Natural killer cell (primary cell): ENCODE measurements at regions not wholly inside any gene's neighbourhood (a gene's known extent, or its start where the extent isn't known, plus 50 kb on each side); places are given as distances from the start of the nearest gene placed in this dataset.

Experiments
- ATAC-seq, 3 donors: fragments of 150-1000 bp in 2 of 3; fragments of 200-7000 bp in 1 of 3; cut with Tn5 transposase; 1 replicate in 1 of 3; 2 replicates in 2 of 3; pipeline ENCODE4 v1.10.0; 2021; ENCODE audit warnings: mild to moderate bottlenecking in 2 of 3, moderate library complexity in 2 of 3
- DNase-seq, 2 donors: peaks; one replicate each; pipeline versions ENCODE4 v3.0.0 to v3.0.0-alpha.2; 2013 to 2021; ENCODE audit warnings: mixed read lengths in 1 of 2
- H3K27ac ChIP-seq: one replicate; pipeline ENCODE4 v1.5.1; 2013; ENCODE audit warnings: mild to moderate bottlenecking, low read length
- H3K27me3 ChIP-seq: one replicate; pipeline ENCODE4 v1.6.1; 2013; ENCODE audit warnings: low read length; ENCODE audit not compliant: control insufficient read depth, insufficient read depth
- H3K36me3 ChIP-seq: one replicate; pipeline ENCODE4 v1.6.1; 2013; ENCODE audit warnings: low read length; ENCODE audit not compliant: control insufficient read depth, insufficient read depth
- H3K4me1 ChIP-seq: one replicate; pipeline ENCODE4 v1.6.1; 2013; ENCODE audit warnings: low read length; ENCODE audit not compliant: control insufficient read depth, insufficient read depth
- H3K4me3 ChIP-seq: one replicate; pipeline ENCODE4 v1.5.1; 2013; ENCODE audit warnings: low read length
- H3K9me3 ChIP-seq: one replicate; pipeline ENCODE4 v1.6.1; 2013; ENCODE audit warnings: low read length; ENCODE audit not compliant: control insufficient read depth, insufficient read depth
- H3K27ac Mint-ChIP-seq, 2 donors: one replicate each; pipeline ENCODE4 v1.8.0; 2022; ENCODE audit warnings: mild to moderate bottlenecking in 2 of 2, mixed read lengths in 2 of 2, moderate library complexity in 1 of 2
- H3K27me3 Mint-ChIP-seq, 2 donors: one replicate each; pipeline ENCODE4 v1.8.0; 2022; ENCODE audit warnings: low read depth in 2 of 2, mixed read lengths in 2 of 2
- H3K36me3 Mint-ChIP-seq: one replicate; pipeline ENCODE4 v1.8.0; 2022; ENCODE audit warnings: mixed read lengths
- H3K4me1 Mint-ChIP-seq, 2 donors: one replicate each; pipeline ENCODE4 v1.8.0; 2022; ENCODE audit warnings: mixed read lengths in 2 of 2
- H3K4me3 Mint-ChIP-seq: one replicate; pipeline ENCODE4 v1.8.0; 2022; ENCODE audit warnings: mild to moderate bottlenecking, moderate library complexity, mixed read lengths
- H3K9me3 Mint-ChIP-seq, 2 donors: one replicate each; pipeline ENCODE4 v1.8.0; 2022; ENCODE audit warnings: mixed read lengths in 2 of 2
- WGBS: methylation state at CpG from one replicate; pipeline ENCODE4 v1.1.7; 2013; ENCODE audit warnings: missing lambda C conversion rate; ENCODE audit not compliant: insufficient coverage; 5-methylcytosine and 5-hydroxymethylcytosine counted together
- intact Hi-C: fragments of 100-400 bp; cut with micrococcal nuclease; formaldehyde crosslinking; loops from one replicate; pipeline ENCODE4 v1.14.2; 2022
- TF ChIP-seq, protein P1 (sequence below): fragments of 200-600 bp; IDR thresholded peaks from one replicate; pipeline ENCODE4 v1.8.0; 2022; ENCODE audit warnings: antibody characterized with exemption

DNA sequence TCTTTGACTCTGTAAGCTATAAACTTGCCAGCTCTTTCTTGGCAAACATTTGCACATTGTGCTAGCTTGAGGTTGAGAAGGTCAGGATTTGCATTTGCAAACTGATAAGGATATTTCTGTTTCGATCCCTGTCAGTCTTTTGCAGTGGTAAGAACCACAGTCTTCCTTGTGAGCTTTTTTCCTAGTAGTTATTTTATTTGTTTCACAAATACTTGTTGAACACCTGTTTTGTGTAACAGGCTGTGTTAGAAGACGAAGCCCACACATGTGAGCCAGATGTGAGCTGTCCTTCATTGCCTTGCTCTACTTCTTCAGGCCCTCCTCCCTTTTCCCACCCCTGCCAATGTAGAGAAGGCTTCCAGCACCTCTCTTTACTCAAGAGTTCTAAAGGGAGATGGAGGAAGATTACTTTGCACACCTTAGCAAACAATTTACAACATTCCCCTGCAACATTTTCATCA is 327.0 kb upstream of the KLF4 start:
- Mint-ChIP-seq H3K4me3 (no peak overlapping the region), H3K4me1 (no peaks in the 10 kb centered on the region), H3K27me3 (no peaks in the 10 kb centered on the region), H3K27ac (no peak overlapping the region), H3K36me3 (no peaks in the 10 kb centered on the region), H3K9me3 (peaks cover 2 to 3% of the 10 kb centered on the region in 2 donors)
- TF ChIP-seq, protein P1, sequence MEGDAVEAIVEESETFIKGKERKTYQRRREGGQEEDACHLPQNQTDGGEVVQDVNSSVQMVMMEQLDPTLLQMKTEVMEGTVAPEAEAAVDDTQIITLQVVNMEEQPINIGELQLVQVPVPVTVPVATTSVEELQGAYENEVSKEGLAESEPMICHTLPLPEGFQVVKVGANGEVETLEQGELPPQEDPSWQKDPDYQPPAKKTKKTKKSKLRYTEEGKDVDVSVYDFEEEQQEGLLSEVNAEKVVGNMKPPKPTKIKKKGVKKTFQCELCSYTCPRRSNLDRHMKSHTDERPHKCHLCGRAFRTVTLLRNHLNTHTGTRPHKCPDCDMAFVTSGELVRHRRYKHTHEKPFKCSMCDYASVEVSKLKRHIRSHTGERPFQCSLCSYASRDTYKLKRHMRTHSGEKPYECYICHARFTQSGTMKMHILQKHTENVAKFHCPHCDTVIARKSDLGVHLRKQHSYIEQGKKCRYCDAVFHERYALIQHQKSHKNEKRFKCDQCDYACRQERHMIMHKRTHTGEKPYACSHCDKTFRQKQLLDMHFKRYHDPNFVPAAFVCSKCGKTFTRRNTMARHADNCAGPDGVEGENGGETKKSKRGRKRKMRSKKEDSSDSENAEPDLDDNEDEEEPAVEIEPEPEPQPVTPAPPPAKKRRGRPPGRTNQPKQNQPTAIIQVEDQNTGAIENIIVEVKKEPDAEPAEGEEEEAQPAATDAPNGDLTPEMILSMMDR, result no peak
- Histone ChIP-seq H3K27ac (no peak overlapping the region), H3K4me1 (no peaks in the 10 kb centered on the region), H3K27me3 (no peaks in the 10 kb centered on the region), H3K36me3 (no peaks in the 10 kb centered on the region), H3K4me3 (no peak overlapping the region), H3K9me3 (peaks cover 3% of the 10 kb centered on the region)
- 67% methylated on average over 1 of the region's 2 CpGs for WGBS
- intact Hi-C loops, result no loop called here
- ATAC-seq (no peak), DNase-seq (no peak)

DNA sequence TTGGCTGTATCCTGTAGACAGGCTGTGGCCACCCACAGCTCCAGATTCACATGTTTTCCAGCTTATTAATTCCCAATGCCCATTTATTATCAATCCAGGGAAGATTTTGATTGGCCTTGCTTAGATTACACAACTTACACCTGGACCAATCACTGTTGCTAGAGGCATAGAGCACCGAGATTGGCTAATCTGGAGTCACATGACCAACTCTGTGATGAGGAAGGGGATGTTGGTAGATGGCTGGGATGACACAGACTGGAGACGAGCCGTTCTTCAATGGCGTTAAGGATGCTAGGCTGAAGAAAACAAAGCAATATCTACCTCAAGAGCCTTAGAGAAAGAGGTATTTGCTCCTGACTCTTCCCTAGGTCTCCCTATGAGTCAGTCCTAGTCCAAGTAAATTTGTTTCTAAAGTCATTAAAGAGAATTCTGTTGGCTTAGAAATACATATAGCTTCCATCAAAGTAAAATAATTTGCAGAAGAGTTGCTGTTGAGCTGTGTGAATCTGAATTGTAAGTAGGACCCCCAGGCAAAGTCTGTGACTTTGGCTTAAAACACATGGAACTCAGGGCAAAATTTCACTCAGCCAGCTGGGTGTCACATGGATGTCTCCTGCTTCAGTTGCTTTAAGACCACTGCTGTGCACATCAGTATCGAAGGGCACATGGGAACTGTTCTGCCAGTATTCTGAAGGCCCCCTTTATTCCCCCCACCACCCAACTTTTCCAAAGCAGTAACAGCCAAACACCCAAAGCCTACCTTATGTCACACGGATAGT is 326.4 kb upstream of the KLF4 start:
- TF ChIP-seq, protein P1, result no peak
- Mint-ChIP-seq H3K27me3 (no peaks in the 10 kb centered on the region), H3K27ac (no peak overlapping the region), H3K9me3 (peaks cover 2 to 3% of the 10 kb centered on the region in 2 donors), H3K36me3 (no peaks in the 10 kb centered on the region), H3K4me3 (no peak overlapping the region), H3K4me1 (no peaks in the 10 kb centered on the region)
- DNase-seq (no peak), ATAC-seq (no peak)
- Histone ChIP-seq H3K4me1 (no peaks in the 10 kb centered on the region), H3K4me3 (no peak overlapping the region), H3K27me3 (no peaks in the 10 kb centered on the region), H3K36me3 (no peaks in the 10 kb centered on the region), H3K27ac (no peak overlapping the region), H3K9me3 (peaks cover 3% of the 10 kb centered on the region)
- intact Hi-C loops, result no loop called here
- WGBS, result 86% methylated on average over 6 of the region's 6 CpGs

GRCh38 chr9:107813287-107813686 is 323.7 kb upstream of the KLF4 start:
- ATAC-seq, result no peak
- Mint-ChIP-seq H3K27ac (no peak overlapping the region), H3K9me3 (peaks cover 5 to 6% of the 10 kb centered on the region in 2 donors)

More at GRCh38 chr9:107813287-107813686, 323.7 kb upstream of the KLF4 start:
- no peaks in the 10 kb centered on the region for H3K4me1 Mint-ChIP-seq
- DNase-seq, result no peak
- Histone ChIP-seq H3K27ac (no peak overlapping the region), H3K9me3 (peaks cover 3% of the 10 kb centered on the region), H3K36me3 (no peaks in the 10 kb centered on the region), H3K4me1 (no peaks in the 10 kb centered on the region), H3K27me3 (no peaks in the 10 kb centered on the region), H3K4me3 (no peak overlapping the region)
- 88% methylated on average over 5 of the region's 6 CpGs for WGBS
- no peaks in the 10 kb centered on the region for H3K36me3 Mint-ChIP-seq
- H3K27me3 Mint-ChIP-seq, result no peaks in the 10 kb centered on the region
- TF ChIP-seq, protein P1, result no peak
- intact Hi-C loops, result no loop called here
- H3K4me3 Mint-ChIP-seq, result no peak overlapping the region
